HG03280 (cell line): ENCODE measurements at regions not wholly inside any gene's neighbourhood (a gene's known extent, or its start where the extent isn't known, plus 50 kb on each side); places are given as distances from the start of the nearest gene placed in this dataset.
"Not testable (repeated sequence)": the region's sequence is repeated elsewhere in the genome, so short reads cannot be mapped to it uniquely, and the experiment has no call there.

Source experiments
- ATAC-seq: cut with Tn5 transposase; IDR thresholded peaks from one replicate; pipeline ENCODE4 v1.9.1; 2021; ENCODE audit warnings: mild to moderate bottlenecking, moderate library complexity; ENCODE audit not compliant: unreplicated experiment

DNA sequence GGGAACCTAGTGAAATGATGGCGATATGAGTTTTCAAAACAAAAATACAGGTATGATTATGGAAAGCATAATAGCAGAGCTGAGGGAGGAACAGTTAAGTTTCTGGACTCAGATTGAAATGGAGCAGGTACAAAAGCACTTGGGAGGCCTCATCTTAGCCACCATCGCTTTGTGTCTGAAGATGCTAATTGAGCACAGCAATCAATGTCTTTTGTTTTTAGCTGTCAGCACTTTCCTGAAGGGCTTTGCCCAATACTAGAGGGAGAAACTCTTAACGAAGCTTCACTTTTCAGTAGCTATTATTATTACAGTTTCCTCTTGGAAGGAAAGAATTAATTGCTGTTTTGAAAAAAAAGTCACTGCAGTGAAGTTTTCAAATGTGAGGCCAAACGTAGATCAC lies 348.7 kb downstream of the RWDD3 start:
- no peak for ATAC-seq

DNA sequence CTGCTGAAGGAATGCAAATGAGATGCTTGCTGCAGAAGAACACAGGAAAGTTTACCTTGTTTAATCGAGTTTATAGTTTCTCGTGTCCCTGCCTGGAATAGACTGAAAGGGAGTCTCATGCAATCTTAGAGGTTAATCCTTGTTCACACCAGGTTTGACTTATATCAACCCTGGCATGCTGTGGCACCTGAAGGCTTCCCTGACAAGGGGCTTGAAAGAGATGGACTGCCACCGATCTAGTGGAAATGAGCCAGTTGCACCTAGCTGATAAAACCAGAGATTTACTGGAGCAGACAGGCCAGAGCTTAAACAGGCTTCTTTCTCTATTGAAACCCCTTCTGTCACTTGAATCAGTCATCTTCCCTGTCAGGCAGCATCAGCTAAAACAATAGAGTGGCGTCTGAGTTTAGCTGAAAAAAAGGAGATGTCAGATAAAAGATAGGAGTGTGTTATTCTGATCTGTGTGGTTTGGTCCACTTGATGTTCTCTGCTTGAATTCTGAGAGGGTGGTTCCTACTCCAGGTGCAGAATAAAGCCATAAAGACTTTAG lies 349.7 kb downstream of the RWDD3 start:
- ATAC-seq, result no peak

DNA sequence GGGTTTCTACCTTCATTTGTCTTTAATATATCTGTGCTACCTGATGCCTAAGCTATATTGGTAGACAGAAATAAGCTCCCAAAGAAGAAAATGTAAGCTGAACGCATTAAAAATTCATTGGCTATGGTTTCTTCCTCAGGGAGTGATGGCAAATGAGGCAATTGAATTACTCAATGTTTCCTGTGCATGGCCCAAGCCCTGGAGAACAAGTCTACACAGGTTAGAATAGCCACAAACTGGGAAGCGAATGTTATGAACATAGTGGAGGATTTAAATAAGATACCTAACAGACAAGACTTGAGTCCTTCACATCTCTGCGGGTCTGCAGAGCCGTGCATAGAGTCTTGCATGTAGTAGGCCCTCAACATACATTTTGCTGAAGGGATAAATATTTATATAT lies 350.3 kb downstream of the RWDD3 start:
- no peak for ATAC-seq

DNA sequence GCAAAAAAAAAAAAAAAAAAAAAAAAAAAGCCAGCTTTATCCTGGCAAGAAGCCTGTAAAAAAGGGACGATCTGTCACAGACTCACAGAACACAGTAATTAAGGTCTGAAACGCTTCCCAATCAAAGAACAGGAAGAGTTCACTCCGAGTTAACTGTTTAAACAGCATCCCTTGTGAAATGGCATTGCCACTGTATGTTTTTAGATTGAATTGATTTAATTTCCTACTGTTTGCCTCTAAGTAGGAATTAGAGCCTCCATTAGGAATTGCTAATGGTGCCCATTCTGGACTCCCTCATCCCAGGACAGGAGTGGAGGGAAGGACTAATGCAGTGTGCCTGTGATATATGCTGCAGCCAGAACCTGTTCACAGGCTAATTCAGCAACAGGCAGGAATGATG lies 370.8 kb downstream of the RWDD3 start:
- no peak for ATAC-seq

DNA sequence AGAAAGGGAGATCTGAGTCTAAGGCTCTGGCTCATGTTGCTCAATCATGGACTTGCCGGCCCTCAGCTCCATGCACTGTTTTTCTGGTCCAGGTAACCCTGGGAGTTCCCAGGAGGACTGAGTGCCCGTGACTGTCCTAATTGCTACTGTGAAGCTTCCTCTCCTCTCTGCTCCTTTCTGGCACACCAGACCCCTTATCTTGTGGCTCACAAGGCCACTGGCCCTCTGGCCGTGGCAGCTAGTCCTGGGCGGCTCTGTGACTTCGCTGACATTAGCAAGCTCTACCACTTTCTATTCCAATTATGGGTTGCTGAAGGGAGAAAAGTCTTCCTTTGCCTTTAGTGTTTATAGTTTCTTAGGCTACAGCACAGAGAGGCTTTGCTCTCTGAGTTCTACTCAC lies 380.2 kb downstream of the RWDD3 start:
- no peak for ATAC-seq

DNA sequence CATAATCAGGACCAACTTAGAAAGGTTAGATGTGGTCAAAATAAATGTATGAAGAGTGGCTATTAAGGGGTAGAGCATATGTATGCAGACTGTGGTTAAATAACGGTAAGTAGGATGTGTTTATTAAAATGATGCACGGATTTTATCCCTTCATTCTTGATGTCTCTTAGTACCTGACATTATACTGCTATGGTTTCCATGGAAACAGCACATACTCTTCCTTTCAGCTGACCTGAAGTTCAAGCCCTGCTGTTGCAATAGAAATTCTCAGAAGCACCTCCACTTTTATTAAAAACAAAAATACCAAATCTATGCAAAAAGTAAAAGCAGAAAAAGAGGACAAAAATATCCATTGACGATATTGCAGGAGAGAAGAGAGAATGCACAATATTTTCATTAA lies 381.4 kb downstream of the RWDD3 start:
- no peak for ATAC-seq

DNA sequence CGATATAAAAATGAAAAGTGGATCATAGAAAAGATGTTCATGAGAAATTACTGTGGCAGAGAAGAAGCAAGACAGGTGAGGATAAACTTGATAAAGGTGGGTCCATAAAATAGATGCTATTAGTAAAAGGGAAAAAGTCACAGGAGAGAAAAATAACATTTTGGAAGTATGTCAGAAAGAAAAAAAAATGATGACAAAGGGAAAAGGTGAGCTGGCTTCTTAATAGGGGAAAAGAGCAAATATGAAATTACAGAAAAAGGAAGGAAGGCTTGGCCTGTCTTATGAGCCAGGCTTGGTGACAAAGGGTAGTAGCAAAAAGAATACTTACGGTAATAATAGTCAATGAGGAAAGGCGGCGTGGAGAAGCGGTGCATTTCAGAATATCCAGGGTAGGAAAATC lies 386.1 kb downstream of the RWDD3 start:
- ATAC-seq, result no peak

DNA sequence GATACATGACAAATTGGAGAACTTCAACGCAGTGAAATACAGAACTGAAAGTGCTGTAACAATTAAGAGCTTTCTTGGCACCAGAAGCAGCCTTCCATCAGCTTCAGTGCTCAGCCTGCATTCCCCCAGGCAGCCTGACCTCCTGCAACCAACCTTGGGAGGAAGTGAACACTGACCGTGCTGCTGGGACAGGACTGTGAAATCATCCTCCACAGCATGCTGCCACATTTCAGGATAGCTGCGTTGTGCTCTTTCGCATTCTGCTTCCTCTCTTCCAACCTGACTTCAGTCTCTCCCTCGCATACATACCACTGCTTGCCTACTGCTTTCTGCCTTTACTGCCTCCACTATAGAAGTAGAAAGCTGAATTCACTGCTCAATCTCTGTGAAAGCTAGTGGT lies 388.6 kb downstream of the RWDD3 start:
- no peak for ATAC-seq

DNA sequence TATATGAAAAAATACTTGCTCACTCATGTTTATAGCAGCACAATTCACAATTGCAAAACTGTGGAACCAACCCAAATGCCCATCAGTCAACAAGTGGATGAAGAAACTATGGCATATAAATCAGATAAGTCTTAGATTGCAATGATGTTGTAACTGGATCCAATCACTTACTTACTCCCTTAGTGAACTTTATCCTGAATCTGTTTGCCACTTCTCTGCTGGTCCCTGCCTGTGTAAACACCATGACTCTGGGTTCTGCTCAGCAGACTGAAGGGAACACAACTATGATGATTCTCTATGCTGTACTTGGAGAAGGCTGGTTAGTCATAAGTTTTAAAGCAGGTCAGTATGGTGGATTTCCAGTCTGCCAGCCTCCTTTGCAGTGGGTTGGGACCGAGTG lies 391.2 kb downstream of the RWDD3 start:
- no peak for ATAC-seq

DNA sequence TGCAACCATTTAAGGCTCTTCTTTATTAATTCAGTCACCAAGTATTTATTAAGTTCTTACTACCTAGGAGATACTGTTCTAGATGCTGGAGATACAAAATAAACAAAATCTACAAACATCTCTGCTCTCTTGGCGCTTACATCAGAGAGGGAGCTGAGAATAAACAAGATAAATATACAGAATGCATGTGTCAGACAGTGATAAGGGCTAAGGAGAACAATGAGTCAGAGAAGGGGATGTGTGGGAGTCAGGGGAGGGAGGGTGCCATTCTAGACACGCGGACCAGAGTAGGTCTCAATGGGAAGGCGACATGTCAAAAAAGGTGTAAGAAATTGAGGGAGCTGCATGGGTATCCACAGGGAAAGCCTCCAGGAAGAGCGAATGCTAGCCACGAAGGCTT lies 393.2 kb downstream of the RWDD3 start:
- ATAC-seq, result no peak

DNA sequence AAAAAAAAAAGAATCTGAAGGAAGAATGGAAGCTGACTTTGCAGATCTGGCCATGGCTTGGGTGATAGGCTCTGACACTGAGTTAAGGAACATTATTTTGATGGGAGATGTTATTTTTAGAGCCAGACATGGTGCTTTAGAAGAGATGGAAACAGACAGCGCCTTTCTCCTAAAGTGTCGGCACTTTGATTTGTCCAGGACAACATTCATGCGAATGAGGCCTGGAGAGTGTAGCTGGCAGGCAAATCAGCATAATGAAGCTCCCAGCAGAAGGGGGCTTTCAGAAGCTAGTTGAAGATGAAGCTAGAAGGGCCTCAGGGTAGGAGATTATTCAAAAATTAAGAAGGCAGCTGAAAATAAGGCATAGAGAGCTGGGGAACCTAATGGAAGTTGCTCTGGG lies 397.7 kb downstream of the RWDD3 start:
- ATAC-seq, result no peak

DNA sequence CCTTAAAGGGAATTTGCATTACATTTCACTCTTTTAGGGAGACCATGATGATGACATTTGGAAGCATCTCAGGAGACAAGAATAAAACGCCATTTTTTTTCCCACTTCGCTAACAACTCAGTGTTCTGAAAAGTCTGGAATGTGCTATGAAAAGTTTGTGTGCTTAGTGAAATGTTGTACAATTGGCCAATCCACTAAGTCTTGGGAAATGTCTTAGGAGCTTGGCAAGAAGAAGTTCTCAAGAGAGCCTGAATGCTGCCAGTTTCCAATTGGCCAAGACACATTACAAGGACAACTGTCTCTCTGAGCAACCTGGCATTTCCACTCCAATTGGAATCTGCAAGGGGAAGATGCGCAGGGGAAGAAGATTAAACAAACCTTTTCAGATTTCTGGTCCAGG lies 401.8 kb downstream of the RWDD3 start:
- ATAC-seq, result no peak

DNA sequence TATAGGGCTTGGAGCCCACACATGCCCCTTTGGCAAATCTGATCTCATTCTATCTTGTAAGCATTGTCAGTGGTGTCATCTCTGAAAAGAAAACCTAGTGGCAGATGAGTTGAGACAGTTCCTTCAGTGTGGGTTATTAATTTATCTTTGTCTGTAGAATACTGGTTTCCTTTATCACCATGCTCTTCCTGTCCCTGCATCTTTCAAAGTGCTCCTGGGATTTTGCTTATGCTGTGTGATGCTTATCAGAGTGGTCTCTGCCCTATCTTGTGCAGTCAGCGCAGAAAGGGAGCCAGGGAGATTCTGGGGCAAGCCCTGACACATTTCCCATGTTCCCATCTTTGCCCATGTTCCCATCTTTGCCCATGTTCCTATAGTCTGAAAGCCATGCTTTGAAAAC lies 402.9 kb downstream of the RWDD3 start:
- no peak for ATAC-seq

DNA sequence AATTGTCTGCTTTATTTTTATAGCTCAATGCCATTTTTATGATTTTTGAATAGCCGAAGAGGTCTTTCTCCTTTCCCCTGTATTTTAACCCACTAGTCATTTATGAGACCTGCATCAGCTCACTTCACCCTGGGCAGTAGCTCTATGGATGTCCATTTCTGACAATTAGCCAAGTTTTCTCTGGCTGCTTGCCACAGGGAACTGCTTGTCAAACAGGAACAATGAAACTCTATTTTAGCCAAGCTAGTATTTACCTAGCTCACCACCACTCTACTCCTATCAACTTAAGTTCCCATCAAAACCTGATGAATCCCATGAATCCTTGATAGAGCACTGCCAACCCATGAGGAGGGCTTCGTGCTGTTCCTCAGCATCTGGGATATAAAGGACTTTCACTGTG lies 406.7 kb downstream of the RWDD3 start:
- no peak for ATAC-seq

DNA sequence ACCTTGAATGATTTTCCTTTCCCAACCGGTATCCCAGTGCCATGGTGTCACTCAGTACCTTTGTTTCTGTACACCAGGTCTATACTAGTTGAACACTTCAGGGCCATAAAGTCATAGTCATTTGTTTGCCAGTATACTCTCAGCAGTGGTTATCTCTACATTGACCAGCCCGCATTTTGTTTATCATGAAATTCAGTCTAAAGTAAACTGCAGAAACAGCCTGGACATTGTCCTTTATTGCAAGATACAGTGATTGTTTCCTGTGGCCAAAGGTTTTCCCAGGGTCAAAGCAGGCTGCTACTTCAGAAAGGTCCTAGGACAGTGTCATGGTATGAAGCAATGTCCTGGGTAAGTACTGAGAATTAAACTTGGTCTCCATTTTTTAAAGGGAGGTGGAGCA lies 407.4 kb downstream of the RWDD3 start:
- no peak for ATAC-seq

DNA sequence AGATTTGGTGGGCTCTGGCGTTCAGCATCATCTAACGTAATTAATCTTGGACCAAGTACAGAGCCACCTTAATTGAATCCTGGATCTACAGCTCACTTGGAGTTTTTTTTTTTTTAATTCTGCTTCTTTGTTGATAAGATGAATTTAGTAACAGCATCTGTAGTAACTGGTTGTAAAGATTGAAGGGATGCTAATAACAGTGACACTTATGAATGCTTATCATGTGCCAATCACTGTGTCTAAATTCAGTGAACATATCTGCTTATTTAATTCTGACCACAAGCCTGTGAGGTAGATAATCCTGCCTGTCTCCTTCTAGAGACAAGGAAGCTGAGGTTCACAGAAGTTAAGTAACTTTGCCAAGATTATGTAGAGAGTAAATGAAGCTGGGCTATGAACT lies 408.0 kb downstream of the RWDD3 start:
- ATAC-seq, result no peak

DNA sequence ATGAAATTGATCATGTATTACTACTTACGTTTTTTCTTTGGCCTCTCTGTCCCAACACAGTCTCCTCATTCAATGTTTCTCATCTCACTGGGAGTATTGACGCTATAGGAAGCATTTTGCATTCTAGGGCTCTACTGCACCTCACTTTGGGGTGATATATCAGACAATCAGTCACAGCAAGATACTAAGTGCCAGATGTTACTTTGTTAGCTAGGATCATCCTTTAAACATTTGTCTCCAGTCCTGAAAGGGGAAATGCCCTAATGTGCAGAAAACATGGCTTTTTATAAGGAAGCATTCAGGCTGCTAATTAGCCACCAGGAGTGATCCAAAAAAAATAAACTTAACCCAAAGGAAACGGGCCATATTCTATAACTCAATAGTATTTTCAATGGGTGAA lies 409.1 kb downstream of the RWDD3 start:
- no peak for ATAC-seq

DNA sequence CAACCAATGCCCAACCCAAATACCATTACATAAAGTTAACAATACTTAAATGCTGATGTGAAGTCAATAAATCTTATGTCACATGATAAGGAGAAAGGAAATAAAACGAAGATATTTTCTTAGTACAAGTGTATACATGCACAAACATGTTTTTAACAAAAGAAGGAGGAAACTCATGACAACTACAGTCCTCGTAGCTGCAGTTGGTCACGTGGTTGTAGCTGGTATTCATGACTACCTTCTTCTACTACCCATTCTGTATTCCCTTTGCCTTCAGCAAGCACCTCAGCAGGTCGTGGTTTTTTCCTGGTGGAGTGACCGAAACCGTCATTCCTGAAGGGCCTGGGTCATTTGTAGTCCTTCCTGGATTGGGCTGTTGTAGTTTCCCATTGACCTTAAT lies 411.1 kb downstream of the RWDD3 start:
- ATAC-seq, result not testable (repeated sequence)

DNA sequence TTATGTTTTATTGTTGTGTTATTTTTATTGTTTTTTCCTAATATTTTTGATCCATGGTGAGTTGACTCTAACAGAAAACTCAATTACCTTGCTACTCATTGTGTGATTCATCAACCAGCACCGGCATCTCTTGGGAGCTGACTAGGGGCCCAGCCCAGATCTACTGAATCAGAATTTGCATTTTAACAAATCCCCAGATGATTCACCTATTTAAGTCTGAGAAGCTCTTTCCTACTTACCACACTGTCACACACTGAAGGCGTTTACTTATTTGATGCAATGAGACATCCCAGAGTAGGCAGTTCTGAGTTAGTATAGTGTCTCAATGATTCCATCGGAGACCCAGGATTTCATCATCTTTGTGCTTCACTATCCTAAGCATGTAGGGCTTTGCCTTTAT lies 416.6 kb downstream of the RWDD3 start:
- no peak for ATAC-seq

DNA sequence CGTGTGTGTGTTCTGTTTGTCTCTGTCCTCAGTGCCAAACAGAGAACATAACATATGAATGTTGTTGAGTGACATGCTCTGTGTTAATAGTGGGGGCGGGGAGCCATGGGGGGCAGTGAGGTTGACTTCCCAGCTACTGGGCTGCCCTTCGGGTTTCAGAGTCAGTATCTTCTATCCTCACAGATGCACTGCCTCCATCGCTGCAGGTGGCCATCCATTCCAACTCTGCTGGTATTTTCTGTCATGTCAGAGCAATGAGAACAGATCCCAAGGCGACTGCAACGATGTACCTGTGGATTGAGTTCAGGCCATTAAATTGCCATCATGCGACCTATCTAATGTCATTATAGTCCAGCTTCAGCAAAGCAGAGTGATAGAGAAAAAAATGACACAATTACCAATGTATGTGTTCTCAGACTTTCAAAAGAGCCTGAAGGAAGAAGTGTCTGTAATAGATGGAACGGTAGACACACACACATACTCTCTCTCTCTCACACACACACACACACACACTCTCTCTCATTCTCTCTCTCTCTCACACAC lies 418.5 kb downstream of the RWDD3 start:
- no peak for ATAC-seq

DNA sequence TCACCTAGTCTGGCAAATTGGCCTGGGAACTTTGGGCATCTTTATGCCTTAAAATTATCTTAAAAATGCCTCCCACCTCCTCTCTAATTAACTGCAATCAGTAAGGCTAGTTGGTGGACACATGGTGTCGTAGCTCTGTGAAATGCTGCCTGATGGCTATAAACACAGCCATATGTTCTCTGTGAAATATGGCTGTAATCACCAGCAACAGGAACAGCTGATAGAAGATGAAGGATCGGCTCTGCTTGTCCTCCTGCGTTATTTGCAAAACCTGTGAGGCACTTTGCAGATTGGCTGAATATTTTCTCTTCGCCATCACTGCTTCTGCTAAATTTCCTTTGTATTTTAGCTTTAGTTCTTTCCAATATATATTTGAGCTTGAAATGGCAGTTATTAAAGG lies 419.6 kb downstream of the RWDD3 start:
- ATAC-seq, result no peak

DNA sequence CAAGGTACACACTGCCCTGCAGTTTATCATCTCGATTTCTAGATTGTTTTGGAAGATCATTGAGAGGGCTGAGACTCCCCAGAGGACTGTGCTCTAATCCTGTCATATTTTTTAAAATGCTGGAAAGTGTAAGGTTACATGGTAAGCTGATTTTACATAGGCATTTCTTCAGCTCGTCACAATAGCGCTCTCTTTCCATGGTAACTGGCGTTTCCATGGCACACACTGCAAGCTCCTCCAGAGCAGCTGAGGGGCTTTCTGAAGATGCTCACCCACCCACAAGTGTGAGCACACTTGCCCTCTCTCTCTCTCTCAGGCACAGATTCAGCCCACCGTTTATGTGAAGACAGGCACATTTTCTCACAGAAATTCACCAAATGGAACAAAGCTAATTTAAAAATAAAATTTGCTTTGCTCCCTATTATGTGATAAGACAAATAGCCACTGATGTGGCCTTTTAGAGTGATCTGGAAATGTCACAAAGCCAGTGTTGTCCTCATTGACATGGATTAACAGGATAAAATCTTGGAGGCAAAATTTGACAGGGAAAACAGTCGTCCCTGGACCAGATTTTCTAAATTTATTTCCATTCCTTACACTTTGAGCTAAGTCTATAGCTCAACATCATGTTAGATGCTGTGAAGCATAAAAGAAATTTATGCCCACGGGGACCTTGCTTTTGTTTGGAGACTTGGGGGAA lies 421.5 kb downstream of the RWDD3 start:
- no peak for ATAC-seq

DNA sequence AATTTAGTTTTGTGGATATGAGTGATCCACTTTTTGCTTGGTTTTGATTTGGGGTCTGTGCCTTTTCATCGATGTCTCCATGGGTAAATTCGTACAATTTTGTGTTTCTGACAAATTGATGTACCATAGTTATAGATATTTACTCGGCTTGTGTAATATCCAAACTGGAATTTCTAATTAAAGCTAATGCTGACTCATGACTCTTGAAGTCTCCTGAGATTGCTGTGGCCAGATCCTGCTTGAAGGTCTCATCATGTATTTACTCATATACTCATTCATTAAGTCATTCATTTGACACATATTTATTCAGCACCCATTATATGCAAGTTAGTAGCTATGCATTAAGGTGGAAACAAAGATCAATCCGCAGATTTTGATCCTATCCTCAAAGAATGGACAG lies 423.2 kb downstream of the RWDD3 start:
- ATAC-seq, result no peak
